ENCODE measurements at regions not wholly inside any gene's neighbourhood (a gene's known extent, or its start where the extent isn't known, plus 50 kb on each side); places are given as distances from the start of the nearest gene placed in this dataset.
A peak's percentile ranks its signal among the peaks of the same experiment; 100 is the strongest.

DNA sequence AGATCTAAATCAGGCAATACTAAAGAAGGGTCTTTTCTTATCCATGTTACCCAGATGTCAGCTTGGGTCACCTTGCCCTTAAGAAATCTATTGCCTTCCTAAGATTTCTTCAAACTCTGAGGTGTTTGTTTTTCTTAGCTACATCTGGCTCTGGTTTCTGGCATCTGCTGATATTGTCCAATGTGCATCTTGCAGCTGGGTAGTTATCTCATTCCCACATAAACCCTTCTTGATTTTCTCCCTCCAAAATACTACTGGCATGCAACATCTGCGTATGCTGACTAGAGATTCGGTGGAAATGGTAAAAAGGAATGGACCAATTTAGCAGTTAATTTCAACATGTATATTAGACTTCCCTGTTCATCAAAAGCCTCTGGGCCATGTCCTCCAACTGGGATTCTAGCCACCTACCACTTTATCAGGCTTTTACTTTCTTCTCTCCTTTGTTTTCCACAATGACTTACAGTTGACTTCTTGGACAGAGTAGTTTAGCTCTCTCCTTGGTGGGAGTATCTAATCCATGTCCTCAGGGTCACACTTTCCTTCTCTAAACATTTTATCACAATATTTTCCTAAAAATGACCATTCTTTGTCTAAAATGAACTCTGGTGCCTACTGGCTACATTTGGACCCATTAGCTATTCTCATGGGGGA lies 324.8 kb upstream of the FAR2 start:
- DNase-seq (ENCODE audit: low read depth in 1 of 2, low spot score in 1 of 2): no peak
- Histone ChIP-seq H3K27me3 (no peaks in the 10 kb centered on the region), H3K9me3 (ENCODE audit: low read depth) (no peaks in the 10 kb centered on the region), H3K27ac (no peak overlapping the region), H3K36me3 (no peaks in the 10 kb centered on the region), H3K4me1 (ENCODE audit: low read depth) (no peaks in the 10 kb centered on the region), H3K4me3 (no peak overlapping the region)
- TF ChIP-seq, protein P1, sequence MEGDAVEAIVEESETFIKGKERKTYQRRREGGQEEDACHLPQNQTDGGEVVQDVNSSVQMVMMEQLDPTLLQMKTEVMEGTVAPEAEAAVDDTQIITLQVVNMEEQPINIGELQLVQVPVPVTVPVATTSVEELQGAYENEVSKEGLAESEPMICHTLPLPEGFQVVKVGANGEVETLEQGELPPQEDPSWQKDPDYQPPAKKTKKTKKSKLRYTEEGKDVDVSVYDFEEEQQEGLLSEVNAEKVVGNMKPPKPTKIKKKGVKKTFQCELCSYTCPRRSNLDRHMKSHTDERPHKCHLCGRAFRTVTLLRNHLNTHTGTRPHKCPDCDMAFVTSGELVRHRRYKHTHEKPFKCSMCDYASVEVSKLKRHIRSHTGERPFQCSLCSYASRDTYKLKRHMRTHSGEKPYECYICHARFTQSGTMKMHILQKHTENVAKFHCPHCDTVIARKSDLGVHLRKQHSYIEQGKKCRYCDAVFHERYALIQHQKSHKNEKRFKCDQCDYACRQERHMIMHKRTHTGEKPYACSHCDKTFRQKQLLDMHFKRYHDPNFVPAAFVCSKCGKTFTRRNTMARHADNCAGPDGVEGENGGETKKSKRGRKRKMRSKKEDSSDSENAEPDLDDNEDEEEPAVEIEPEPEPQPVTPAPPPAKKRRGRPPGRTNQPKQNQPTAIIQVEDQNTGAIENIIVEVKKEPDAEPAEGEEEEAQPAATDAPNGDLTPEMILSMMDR (IDR thresholded peaks at IDR 0.05; ENCODE audit: low read depth, low read length): no peak

DNA sequence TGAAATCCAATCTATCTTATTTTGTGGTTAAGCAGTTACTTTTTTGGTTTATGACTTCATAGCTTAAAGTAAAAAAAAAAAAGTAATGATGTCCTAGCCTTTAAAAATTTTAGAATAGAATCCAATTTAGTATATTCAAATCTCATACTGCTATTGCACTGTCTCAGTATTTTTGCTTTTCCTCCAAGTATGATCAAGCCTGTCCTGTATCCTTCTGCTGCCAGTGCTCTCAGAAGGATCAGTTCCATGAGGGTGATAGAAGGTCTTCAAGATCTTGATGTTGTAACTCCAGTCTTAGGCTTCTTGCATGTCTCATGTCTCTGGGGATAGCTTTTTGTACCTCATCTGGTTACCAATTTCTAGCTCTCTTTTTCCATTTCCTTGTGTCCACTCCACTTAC lies 324.2 kb upstream of the FAR2 start:
- DNase-seq (ENCODE audit: low read depth in 1 of 2, low spot score in 1 of 2): no peak
- TF ChIP-seq, protein P1 (IDR thresholded peaks at IDR 0.05; ENCODE audit: low read depth, low read length): no peak
- H3K4me3 ChIP-seq: no peak overlapping the region
- no peaks in the 10 kb centered on the region for H3K9me3 ChIP-seq (ENCODE audit: low read depth)
- no peak overlapping the region for H3K27ac ChIP-seq
- no peaks in the 10 kb centered on the region for H3K27me3 ChIP-seq
- no peaks in the 10 kb centered on the region for H3K36me3 ChIP-seq
- H3K4me1 ChIP-seq (ENCODE audit: low read depth): no peaks in the 10 kb centered on the region

DNA sequence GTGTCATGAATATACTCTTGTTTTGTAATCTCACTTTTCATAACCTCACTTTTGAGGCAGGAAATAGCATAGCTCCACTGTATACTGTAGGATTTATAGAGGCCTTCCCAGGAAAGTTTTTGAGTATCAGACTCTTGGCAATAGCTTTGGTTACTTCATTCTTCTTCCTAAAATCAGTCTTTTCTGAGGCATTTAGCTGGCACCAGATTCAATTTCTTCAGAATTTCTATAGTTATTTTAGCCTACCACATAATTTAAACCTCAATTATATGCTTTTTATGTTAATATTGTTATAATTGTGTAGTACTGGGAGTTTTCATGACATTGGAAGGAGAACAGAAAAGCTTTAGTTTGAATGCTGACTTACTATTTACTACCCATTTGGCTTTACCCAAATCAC lies 322.3 kb upstream of the FAR2 start:
- DNase-seq (ENCODE audit: low read depth in 1 of 2, low spot score in 1 of 2): no peak

DNA sequence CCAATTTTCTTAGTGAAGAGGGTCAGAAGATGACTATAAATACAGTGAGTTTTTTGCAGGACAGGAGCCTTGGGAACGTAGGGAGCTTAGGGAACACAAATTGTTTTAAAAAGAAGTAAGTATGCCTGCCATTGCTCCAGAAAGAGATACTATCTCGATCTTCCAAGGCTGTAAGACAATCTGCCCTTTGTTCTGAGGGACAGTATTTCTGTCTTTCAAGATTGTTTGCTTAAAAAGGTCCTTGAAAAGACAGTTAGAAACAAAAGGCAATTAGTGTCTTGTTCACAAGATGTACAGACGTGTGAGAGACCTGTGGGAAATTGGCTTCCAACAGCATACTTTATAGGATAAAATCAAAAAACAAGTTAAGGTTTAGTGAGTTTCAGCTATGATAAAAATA lies 321.2 kb upstream of the FAR2 start:
- no peaks in the 10 kb centered on the region for H3K36me3 ChIP-seq
- no peaks in the 10 kb centered on the region for H3K27me3 ChIP-seq
- H3K27ac ChIP-seq: no peak overlapping the region
- H3K9me3 ChIP-seq (ENCODE audit: low read depth): no peaks in the 10 kb centered on the region
- TF ChIP-seq, protein P1 (IDR thresholded peaks at IDR 0.05; ENCODE audit: low read depth, low read length): no peak
- H3K4me1 ChIP-seq (ENCODE audit: low read depth): no peaks in the 10 kb centered on the region
- DNase-seq (ENCODE audit: low read depth in 1 of 2, low spot score in 1 of 2): peak in 1 of 2 donors; percentile 20
- no peak overlapping the region for H3K4me3 ChIP-seq

More for the DNA sequence above, 322.3 kb upstream of the FAR2 start:
- Histone ChIP-seq H3K4me1 (ENCODE audit: low read depth) (no peaks in the 10 kb centered on the region), H3K27ac (no peak overlapping the region), H3K4me3 (no peak overlapping the region), H3K36me3 (no peaks in the 10 kb centered on the region), H3K9me3 (ENCODE audit: low read depth) (no peaks in the 10 kb centered on the region), H3K27me3 (no peaks in the 10 kb centered on the region)
- TF ChIP-seq, protein P1 (IDR thresholded peaks at IDR 0.05; ENCODE audit: low read depth, low read length): no peak

DNA sequence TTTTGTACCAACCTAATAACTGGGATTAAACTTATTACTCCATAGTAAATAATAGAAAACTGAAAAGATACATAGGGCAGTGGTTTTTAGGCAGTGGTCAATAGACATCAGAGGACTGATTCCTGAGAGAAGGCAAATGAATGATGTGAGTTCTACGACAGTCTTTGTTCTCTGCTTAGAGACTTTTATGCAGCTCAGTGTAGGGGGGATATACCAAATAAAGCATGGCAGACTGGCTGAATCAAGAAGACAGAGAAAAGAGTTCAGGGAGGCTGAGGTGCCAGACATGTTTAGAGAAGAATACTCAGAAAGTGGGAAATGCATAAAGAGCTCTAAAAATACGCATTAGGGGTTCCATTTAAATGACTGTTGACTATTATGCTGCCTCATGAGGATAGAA lies 320.8 kb upstream of the FAR2 start:
- H3K27ac ChIP-seq: no peak overlapping the region
- no peaks in the 10 kb centered on the region for H3K4me1 ChIP-seq (ENCODE audit: low read depth)
- no peak for DNase-seq (ENCODE audit: low read depth in 1 of 2, low spot score in 1 of 2)
- no peaks in the 10 kb centered on the region for H3K36me3 ChIP-seq
- TF ChIP-seq, protein P1 (IDR thresholded peaks at IDR 0.05; ENCODE audit: low read depth, low read length): no peak
- no peak overlapping the region for H3K4me3 ChIP-seq
- H3K27me3 ChIP-seq: no peaks in the 10 kb centered on the region
- H3K9me3 ChIP-seq (ENCODE audit: low read depth): no peaks in the 10 kb centered on the region
